GM21423 (cell line): ENCODE measurements at regions not wholly inside any gene's neighbourhood (a gene's known extent, or its start where the extent isn't known, plus 50 kb on each side); places are given as distances from the start of the nearest gene placed in this dataset.

Source experiments
- ATAC-seq: cut with Tn5 transposase; IDR thresholded peaks from one replicate; pipeline ENCODE4 v1.9.1; 2021; ENCODE audit warnings: mild to moderate bottlenecking, moderate library complexity; ENCODE audit not compliant: unreplicated experiment

DNA sequence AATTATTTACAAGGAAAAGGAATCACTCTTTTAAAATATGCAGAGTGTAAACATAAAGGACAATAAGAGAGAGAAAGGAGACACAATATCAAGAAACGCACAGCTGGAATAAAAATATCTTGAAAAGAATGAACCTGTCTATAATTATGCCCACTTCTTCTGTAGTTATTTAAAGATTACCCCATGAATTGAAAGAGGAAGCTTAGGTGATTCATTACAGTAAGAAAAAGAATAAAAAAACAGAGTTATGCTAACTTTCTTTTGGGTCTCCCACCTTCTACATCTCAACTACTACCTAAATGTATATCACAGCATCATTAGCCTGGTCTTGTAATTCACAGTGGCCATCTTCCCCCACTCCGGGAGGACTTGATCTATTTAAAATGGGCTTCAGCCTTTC lies 182.1 kb downstream of the MRPL39 start:
- ATAC-seq, result no peak

DNA sequence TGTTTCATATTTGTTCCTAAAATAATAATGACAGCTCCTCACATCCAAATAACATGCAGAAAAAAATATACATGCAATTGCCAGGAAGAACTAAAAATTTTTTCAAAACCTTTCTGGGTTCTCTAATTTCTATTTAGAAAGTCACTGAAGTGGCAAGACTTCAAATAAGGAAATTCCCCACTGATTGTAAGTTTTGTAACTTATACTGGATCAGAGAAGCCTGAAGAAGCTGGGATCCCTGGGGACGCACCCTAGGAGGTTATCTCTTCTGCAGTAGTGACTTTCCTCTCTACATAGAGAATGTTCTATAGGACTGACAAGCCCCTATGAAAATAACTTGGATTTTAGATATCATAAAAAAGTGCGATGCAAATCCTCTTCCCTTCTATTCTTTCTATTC lies 182.6 kb downstream of the MRPL39 start:
- ATAC-seq, result no peak

DNA sequence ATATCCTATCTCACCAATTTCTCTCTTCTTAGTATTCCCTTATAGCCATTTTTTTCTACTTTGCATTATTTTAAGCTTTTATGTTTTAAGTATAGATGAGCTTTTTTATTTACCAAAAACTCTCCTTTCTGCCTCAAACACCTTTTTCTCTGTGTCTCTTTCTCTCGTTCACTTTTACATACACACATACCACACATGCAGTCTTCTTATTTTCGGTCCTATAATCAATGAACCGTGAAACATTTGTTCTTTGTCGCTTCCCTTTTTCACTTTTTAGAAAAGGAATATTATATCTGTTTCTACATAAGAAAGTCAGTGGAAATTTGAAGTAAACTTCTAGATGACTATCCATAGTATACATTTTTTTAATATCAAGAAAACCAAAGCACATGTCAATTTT lies 183.2 kb downstream of the MRPL39 start:
- ATAC-seq, result no peak

DNA sequence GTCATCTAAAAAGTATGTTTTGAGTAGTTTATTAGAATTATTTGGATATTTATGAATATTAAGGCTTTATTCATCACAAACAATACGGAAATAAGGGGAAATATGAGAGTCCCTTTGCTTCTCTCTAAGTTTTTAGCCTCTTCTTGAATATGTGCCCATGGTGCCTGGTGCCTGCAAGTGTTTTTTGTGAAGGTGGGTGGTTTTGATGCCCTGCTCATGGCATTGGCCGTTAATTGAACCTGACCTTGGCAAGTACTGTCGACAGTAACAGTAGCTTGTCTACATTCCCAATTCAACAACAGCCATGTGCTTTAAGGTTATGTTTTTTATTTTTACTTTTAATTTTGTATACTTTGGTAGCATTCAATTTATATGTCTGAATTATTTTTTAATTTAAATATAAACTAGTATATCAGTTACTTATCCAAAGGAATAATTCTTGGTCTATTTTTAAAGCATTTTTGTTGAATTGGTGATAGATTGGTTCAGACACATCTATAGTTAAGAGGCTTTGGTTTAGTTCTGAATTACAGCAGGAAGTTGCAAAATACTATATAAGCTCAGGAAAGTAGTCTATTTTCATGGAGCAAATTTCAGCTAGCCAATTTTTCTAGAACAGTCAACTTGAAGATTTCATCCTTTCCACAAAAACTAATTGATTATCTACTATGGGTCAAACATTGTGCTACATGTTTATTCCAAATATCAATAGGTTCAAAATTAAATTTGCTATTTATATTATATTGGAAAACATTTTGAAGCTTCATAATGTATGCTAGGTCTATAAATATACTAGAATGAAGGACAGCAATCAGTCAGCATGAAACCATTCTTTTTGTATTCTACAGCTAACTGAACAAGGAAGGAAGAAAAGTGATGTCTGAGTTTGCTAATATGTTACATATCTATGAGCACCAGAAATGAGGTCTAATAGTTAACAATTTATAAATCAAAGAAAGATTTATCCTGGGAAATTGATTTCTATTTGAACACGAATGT lies 184.4 kb downstream of the MRPL39 start:
- no peak for ATAC-seq

DNA sequence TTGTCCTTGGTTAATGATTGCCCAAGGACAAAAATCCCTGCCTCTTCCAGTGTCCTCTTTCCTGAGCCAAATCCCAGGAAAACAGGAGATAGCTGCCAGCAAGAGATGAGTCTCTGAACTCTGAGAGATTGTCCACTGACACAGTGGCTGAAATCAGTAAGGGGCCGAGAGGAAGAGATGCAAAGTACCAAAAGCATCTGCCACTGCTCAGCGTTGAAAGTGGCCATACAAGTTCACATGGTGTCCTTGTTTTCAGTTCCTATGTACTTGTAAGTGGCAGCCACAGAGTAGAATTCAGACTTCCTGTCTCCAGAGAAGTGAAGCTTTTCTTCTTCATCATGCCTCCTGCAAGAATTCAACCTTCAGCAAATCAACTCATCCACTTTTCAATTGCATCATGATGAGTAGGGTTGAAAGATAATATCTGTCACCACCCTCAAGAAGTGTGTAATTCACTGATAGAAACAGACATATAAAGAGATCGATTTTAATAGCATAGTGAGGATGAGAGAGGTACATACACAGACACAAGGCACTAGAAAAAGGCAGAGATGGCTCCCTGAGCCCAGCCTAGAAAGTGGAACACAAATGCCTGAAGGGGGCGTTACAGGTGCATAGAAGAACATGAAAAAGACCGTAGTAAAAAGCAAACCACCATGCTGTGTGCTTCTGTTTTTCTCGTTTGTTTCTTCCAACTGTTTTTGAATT lies 185.8 kb downstream of the MRPL39 start:
- peak; percentile 80 for ATAC-seq

DNA sequence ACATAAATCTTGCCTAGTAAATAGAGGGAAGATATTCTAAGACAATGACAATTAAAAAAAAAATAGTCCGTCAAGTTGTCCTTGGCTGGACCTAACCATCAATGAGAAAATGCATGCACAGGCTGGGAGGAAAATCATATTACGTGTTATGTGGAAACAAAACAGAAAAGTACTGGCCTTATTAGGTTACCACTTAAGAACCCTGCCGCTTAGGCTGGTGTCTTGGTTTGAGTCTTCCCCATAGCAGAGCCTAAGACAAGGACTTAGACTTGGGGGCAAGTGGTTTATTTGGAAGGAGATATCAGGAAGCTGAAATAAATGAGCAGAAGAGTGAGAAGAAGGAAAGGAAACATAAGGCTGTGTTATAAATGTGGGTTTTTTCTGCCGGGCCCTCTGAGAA lies 186.4 kb downstream of the MRPL39 start:
- ATAC-seq, result no peak

DNA sequence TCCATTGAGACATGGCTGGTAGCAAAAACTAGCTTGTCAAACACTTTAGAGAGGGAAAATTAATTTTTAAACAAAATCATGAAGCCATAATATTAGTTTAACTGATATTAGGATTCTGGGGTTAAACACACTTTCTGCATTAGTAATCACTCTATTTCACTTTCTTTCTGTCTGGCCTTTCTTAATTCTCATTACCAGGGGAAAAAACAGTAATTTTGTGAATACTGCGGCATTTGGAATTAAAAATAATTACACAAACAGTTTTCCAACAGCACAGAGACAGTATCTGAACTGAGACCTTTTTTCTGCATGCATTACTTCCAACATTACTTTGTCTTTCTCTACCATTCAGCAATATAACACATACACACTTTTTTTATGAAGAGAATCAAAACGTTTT lies 190.6 kb downstream of the MRPL39 start:
- no peak for ATAC-seq

DNA sequence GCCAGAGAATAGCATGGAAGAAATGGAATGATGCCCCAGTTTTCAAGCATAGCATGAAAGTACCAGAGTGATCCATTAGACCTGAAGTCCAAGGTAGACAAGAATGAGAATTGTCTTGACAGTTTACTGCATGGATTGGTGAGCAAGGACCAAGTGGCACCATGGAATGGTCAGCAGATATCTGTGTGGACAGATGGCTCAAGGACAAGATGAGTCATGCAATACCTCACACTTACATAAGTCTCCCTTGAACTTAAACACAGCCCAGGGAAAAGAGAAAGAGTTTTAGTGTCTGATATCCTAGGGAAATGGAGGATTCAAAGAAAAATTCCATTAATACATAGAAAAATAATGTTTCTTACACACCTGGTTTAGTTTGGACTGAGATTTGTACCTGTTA lies 195.2 kb downstream of the MRPL39 start:
- ATAC-seq, result no peak

DNA sequence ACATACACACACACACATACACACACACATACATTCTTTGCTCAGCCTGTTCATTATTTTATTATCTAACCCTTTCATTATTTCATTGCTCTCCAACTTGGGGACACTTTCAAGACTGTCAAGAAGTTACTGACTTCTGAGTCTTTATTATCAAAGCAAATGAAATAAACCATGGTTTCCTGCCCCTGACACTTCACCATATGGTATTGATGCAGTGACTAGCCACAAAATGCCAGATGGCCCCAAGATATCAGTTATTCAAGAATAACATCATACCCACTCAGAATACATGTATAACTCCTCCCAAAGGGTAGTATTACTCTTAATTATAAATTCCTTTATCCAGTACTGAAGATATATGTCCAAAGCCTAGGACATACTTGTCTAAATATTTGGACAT lies 197.3 kb downstream of the MRPL39 start:
- ATAC-seq, result no peak

DNA sequence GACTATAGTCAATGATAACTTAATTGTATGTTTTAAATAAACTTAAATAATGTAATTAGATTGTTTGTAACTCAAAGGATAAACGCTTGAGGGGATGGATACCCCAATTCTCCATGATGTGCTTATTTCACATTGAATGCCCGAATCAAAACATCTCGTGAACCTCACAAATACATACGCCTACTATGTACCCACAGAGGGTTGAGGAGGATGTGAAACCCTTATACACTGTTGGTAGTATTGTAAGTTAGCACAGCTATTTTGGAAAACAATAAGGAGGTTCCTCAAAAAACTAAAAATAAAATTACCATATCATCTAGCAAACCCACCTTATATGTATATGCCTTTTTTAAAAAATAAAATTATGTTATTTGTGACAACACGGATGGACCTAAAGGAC lies 198.6 kb downstream of the MRPL39 start:
- ATAC-seq, result no peak

DNA sequence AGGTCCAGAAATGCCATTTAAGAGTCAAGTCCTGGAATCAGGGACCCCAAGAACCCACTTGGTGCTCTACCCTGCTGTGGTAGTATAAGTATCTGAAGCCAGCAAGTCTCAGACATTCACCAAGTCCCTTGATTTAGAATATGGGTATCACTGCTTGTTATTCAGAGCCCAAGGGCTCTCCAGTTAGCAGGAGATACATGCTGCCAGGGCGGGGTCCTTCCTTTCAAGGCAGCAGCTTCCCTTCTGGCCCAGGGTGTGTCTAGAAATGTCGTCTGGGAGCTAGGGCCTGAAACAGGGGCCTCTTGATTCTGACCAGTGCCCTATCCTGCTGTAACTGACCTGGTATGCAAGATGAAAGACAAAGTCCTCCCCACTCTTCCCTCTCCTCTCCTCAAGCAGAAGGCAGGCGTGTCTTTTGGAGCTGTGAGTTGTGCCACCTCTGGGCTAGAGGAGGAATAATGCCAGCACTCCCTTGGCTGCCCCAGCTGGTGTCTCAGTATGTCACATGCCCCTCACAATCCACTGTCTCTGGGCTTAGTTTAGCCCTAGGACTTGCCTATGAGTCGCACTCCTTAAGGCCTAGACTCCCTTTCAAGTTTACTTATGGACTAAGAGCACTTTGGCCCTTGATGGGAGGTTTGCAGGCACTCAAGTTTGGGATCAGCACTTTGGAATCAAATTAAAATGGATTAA lies 200.2 kb downstream of the MRPL39 start:
- ATAC-seq, result no peak

DNA sequence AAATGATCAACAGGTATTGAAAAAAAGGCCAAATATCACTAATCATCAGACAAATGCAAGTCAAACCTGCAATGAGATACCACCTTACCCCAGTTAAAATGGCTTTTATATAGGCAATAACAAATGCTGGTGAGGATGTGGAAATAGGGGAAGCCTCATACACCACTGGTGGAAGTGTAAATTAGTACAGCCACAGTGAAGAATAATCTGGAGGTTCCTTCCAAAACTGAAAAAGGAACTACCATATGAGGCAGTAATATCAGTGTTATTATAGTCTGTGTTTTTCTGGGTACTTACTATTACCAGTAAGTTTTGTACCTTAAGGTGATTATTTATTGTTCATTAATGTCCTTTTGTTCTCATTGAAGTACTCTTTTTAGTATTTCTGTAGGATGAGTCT lies 201.3 kb downstream of the MRPL39 start:
- no peak for ATAC-seq

DNA sequence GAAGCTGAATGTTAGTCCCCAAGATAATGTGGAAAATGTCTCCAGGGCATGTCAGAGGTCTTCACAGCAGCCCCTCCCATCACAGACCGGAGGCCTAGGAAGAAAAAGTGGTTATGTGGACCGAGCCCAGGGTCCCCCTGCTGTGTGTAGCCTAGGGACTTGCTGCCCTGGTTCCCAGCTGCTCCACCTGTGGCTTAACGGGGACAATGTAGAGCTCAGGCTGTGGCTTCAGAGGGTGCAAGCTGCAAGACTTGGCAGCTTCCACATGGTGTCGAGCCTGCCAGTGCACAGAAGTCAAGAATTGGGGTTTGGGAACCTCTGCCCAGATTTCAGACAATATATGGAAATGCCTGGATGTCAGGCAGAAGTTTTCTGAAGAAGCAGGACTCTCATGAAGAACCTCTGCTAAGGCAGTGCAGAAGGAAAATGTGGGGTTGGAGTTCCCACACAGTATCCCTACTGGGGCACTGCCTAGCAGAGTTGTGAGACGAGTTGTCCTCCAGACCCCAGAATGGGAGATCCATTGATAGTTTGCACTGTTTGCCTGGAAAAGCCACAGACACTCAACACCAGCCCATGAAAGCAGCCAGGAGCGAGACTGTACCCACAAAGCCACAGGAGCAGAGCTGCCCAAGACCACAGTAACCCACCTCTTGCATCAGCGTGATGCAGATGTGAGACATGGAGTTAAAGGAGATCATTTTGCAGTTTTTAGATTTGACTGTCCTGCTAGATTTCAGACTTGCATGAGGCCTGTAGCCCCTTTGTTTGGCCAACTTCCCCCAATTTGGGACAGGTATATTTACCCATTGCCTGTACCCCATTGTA lies 204.9 kb downstream of the MRPL39 start:
- no peak for ATAC-seq

DNA sequence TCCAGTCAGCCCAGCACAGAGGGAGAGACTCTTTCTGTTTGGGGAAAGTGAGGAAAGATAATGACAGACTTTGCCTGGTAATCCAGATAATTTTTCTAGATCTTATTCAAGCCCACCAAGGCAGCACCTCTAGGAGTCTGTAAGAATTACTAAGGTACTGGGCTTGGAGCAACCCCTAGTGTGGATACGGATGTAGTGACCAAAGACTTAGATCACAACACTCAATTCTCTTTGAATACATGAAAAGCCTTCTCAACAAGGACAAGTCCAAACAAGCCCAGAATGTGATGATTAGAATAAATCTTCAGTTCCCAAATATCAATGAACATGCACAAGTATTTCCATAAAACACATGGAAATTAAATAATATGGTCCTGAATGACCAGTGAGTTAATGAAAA lies 206.9 kb downstream of the MRPL39 start:
- no peak for ATAC-seq

DNA sequence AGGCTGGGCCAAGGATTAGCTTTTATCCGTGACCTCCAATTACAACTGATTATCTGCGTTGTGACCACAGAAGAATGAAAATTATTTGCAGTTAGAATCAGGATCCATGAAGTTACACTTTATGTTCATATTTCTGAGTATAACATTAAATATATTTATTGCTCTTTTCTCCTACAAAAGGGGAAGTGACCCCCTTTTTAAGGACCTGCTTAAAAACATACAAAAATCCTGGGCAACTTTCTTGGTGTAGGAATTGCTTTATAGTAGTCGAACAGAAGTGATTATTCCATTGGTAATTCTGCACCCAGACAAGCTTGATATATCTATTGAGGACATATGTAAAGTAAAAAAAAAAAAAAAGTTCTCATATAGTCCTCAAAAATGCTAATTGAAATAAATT lies 208.7 kb downstream of the MRPL39 start:
- ATAC-seq, result no peak

DNA sequence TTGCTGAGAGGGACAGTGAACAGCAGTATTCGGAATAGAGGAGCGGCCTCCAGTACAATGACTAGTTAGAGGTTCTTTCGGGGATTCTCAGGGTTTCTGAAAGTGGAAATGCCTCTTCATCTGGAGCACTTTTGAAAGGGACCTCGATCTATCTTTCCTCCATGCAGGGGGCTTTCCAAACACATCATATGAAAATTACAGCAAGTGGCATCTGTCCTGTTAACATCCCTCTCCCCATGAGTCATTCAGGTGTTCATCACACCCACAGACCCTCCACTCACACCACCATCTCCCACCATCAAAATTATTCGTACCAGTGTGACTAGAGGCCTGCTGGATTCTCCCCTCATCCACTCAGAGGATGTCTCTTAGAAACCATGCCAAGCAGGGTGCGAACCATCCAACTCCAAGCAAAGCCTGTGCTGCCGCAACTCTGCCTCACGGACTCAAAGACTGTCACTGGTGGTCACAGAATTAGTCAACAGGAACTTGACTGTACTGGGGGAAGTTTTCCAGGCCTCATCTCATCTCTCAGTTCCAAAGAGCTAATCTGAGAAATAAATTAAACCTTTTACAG lies 211.1 kb downstream of the MRPL39 start:
- ATAC-seq, result peak; percentile 81

DNA sequence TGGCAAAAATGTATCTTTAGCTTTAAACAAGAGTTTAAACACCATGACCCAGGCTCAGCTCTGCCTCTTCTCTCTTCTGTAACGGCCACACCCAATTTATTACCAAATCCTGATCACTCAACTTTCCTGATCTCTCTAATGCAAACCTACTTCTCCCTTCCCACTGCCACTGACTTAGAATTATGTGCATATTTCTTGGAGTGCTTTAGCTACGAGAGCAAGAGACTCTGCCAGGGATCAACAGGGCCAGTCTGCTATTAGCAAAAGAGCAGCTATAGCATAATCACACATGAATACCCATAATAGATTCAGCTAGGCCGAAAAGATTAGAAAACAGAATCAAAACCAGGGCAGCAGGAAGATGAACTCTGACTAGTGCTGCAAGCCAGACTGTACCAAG lies 215.5 kb downstream of the MRPL39 start:
- no peak for ATAC-seq

DNA sequence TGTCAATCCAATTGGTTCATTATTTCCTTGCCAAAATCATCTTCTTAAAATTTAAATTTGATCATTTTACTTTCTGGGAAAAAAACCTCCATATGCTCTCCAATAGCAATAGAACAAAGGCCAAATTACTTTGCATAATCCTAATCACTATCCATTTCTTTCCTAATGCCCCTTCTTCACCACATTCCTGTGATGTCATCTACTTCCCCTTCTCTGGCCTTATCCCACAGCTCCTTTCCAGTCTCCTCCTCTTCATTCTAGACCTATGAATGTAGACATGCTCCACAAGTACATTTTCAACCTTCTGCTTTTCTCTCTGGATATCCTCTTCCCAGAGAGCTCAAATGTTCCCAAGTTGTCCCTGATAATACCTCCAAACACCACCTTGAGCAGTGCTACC lies 216.6 kb downstream of the MRPL39 start:
- no peak for ATAC-seq

DNA sequence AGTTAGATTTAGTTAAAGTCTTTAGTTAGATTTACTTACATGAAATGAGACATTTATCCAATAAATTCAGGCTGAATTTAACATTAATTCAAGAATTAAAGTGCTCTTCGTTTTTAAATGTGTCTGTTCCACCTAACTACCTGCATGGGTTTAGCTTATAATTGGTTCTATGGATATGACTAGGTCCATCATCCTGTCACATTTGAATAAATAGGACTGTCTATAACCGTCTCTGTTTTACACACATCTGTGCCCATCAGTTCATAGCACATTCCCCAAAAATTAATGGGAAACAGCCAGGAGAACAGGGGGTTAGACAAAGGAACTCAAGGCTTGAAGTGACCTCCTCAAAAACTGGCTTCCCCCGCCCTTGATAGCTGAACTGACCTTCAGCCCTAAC lies 219.6 kb downstream of the MRPL39 start:
- ATAC-seq, result no peak

DNA sequence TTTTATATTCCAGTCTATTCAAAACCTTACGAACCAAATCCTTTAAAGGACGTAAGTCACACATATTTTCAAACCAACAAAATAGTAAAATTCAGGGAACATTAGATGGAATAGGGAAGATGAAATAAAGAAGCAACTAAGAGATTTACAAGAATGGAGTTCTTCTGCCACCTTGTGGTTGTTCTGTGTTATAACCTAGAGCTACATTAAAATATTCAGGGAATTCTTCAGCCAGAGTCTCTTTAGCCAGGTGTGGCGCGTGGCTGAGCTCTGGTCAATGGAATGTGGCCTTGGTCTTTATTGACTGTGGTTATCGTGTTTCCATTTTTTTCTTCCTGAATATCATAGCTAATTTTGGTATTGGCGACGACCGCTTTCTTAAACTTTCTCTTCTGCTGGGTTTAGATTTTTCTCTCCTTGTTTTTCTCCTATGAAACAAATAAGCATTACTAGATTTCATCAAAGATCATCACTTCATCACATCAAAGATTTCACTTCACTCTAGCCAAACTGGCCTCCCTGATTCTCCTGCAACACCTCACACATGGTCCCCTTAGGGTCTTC lies 221.3 kb downstream of the MRPL39 start:
- no peak for ATAC-seq
